NT2/D1 (cell line): ENCODE measurements at regions not wholly inside any gene's neighbourhood (a gene's known extent, or its start where the extent isn't known, plus 50 kb on each side); places are given as distances from the start of the nearest gene placed in this dataset.

ENCODE experiments used
- SUZ12 ChIP-seq: IDR thresholded peaks from 2 replicates; pipeline ENCODE4 v1.6.1; 2011; ENCODE audit not compliant: insufficient read length, insufficient read depth; ENCODE audit errors: extremely low read depth
- YY1 ChIP-seq: IDR thresholded peaks from 2 replicates; pipeline ENCODE4 v1.6.1; 2011; ENCODE audit not compliant: insufficient read length, insufficient read depth
- ZNF274 ChIP-seq: IDR thresholded peaks from 2 replicates; pipeline ENCODE4 v1.6.1; 2011; ENCODE audit warnings: mild to moderate bottlenecking, low read depth, low read length

GRCh38 chr12:13631873-13632272 lies 349.5 kb downstream of the GRIN2B start:
- TF ChIP-seq SUZ12 = no peak
- TF ChIP-seq ZNF274 = no peak
- TF ChIP-seq YY1 = no peak
